ENCODE measurements at regions not wholly inside any gene's neighbourhood (a gene's known extent, or its start where the extent isn't known, plus 50 kb on each side); places are given as distances from the start of the nearest gene placed in this dataset.
"Not testable (repeated sequence)": the region's sequence is repeated elsewhere in the genome, so short reads cannot be mapped to it uniquely, and the experiment has no call there.

DNA sequence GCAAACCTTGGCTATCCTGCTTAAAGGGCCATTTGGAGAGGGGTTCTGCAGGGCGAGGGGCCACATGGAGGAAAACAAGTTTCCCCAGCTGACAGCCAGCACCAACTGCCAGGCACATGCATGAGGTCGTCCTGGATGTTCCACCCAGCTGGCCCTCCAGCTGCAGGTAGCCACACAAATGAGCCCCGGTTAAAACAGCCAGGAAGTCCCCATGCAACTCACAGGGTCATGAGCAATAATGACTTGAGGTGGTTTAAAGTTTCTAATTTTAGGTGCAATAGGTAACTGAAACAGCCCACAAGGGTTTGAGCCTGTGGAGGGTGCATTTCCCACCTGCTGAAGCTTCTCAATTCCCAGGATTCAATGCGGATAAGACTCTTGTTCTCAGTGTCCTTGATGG is 160.8 kb upstream of the CCZ1B start:
- DNase-seq; ATAC-seq; H3K9me3 ChIP-seq; H3K4me1 ChIP-seq; H3K27me3 ChIP-seq; H3K27ac ChIP-seq; H3K36me3 ChIP-seq; H3K4me3 ChIP-seq; intact Hi-C loops (cut with DNase I): not testable (repeated sequence)
- 75% methylated on average over 1 of the region's 4 CpGs for WGBS (ENCODE audit: insufficient coverage, low coverage, low lambda C conversion rate, missing lambda C conversion rate)

DNA sequence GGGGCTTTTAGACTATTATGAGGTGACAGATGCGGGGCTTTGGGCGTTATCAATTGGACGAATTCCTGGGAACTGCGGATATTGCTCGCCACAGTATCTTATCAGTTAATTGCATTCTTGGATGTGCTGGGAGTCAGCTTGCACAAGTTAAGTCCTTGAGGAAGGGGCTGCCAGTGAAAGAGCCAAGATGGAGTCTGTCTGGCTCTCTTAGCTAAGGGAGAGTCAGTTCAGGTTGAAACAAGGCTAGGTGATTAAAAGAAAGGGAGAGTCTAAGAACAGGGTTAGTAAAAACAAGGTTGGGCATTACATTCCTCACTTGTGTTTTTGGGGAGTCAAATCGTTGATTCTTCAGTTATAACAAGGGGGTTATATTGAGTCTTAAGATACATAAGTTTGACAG is 162.5 kb upstream of the CCZ1B start:
- intact Hi-C loops (cut with DNase I); H3K4me1 ChIP-seq; H3K27me3 ChIP-seq; H3K36me3 ChIP-seq; H3K4me3 ChIP-seq; ATAC-seq; H3K9me3 ChIP-seq; H3K27ac ChIP-seq; DNase-seq: not testable (repeated sequence)
- 58% methylated on average over 6 of the region's 6 CpGs for WGBS (ENCODE audit: insufficient coverage, low coverage, low lambda C conversion rate, missing lambda C conversion rate)

DNA sequence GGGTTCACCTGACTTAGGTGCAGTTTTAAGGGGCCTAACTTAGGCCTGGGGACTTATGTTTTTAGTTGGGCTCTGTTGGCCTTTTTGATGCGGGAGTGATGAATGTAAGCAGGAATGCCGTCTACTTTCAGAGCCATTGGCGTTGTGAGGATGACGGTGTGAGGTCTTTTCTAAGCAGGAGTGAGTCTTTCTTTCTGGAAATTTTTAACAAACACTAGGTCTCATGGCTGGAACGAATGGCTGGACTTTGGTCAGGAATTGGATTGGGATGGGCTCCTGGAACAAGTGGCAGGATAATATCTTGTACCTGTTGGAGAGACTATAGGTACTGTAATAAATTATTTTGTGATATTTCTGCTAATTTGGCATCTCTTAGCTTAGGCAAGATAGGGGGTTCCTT is 163.9 kb upstream of the CCZ1B start:
- WGBS (ENCODE audit: insufficient coverage, low coverage, low lambda C conversion rate, missing lambda C conversion rate) = 42% methylated on average over 3 of the region's 5 CpGs

DNA sequence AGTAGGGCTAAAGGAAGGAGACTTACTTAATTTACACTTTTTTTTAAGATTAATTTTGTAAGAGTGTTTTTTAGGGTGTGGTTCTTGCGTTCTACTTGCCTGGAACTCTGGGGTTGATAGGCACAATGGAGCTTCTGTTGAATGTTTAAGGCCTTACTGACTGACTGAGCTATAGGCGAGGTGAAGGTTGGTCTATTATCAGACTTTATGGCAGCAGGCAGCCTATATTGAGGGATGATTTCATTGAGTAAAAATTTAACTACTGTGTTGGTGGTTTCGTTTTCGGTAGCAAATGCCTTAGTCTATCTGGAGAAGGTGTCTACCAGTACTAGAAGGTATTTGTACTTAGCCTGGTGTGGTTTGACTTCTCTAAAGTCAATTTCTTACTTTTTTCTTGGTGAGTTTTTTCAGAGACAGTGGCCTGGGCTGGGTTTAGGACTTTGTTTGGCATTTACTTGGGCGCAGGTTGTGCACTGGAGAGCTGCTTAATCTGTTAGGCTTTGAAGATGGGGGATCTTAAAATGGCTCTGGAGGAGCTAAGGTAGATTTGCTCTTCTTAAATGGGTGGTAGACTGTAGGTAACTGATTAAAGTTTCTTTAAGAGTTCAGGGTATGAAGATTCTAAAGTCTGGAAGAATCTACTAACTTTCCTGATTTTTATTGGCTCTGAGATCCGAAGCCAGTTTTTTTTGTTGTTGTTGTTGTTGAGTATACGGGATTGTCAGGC is 164.5 kb upstream of the CCZ1B start:
- ATAC-seq; DNase-seq; H3K36me3 ChIP-seq; intact Hi-C loops (cut with DNase I); H3K4me1 ChIP-seq; H3K9me3 ChIP-seq; H3K27me3 ChIP-seq; H3K27ac ChIP-seq; H3K4me3 ChIP-seq: not testable (repeated sequence)
- WGBS (ENCODE audit: insufficient coverage, low coverage, low lambda C conversion rate, missing lambda C conversion rate) = 56% methylated on average over 7 of the region's 7 CpGs

More for the DNA sequence above, 163.9 kb upstream of the CCZ1B start:
- ATAC-seq; H3K4me1 ChIP-seq; H3K4me3 ChIP-seq; H3K27me3 ChIP-seq; H3K36me3 ChIP-seq; H3K27ac ChIP-seq; H3K9me3 ChIP-seq; intact Hi-C loops (cut with DNase I); DNase-seq: not testable (repeated sequence)

DNA sequence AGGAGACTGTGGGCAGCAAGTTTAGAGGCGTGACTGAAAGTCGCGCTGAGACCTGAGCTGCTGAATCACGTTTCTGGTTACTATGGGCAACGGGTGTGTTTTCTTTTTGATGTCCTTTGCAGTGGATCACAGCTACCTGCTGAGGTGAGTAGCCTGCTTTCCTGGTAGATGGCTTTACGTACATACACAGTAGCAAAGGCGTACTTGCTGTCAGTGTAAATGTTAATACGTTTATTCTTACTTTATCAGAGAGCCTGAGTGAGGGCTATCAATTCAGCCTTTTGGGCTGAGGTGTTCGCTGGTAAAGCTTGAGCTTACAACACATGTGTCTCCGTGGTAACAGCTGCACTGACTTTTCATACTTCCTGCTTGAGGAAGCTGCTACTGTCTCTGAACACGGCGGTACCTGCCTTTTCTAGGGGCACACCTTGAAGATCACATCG is 165.1 kb upstream of the CCZ1B start:
- H3K36me3 ChIP-seq; H3K27ac ChIP-seq; DNase-seq; H3K4me3 ChIP-seq; H3K27me3 ChIP-seq; H3K4me1 ChIP-seq; intact Hi-C loops (cut with DNase I); H3K9me3 ChIP-seq; ATAC-seq: not testable (repeated sequence)
- WGBS (ENCODE audit: insufficient coverage, low coverage, low lambda C conversion rate, missing lambda C conversion rate) = 12% methylated on average over 12 of the region's 13 CpGs

DNA sequence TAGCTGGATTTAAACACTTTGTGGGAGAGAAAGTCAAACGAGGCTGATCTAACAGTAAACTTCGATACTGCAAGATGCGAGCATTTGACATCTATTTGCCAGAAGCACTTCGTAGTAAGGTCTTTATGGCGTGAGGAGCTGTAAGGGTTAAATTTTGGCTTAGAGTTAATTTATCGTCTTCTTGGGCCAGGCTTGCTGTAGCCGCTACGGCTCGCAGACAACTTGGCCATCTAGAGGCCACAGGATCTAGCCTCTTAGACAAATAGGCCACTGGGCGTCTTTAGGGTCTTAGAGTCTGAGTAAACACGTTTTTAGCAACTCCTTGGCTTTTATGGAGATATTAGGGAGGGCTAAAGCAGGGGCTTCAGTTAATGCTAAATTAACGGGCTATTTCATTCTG is 165.6 kb upstream of the CCZ1B start:
- DNase-seq; ATAC-seq; H3K36me3 ChIP-seq; H3K27me3 ChIP-seq; H3K4me1 ChIP-seq; H3K4me3 ChIP-seq; H3K9me3 ChIP-seq; intact Hi-C loops (cut with DNase I); H3K27ac ChIP-seq: not testable (repeated sequence)
- WGBS (ENCODE audit: insufficient coverage, low coverage, low lambda C conversion rate, missing lambda C conversion rate) = 27% methylated on average over 11 of the region's 12 CpGs

DNA sequence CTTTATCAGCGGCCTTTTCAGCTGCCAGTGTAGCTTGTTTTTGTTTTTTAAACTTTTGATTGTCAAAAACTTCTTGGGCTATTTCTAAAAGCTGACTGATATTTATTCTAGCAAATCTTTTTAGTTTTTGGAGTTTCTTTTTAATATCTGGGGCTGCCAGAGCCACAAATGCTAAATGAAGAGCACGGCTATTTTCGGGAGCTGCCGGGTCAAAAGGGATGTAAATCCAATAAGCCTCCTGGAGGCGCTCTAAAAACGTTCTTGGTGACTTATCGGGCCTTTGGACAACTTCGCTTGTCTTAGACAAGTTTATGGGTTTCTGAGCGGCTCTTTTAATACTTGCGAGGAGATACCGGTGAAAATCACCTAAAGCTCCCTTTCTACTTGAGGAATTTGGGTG is 166.1 kb upstream of the CCZ1B start:
- ATAC-seq; H3K27me3 ChIP-seq; H3K9me3 ChIP-seq; H3K4me3 ChIP-seq; intact Hi-C loops (cut with DNase I); H3K36me3 ChIP-seq; H3K27ac ChIP-seq; DNase-seq; H3K4me1 ChIP-seq: not testable (repeated sequence)
- 70% methylated on average over 11 of the region's 11 CpGs for WGBS (ENCODE audit: insufficient coverage, low coverage, low lambda C conversion rate, missing lambda C conversion rate)

DNA sequence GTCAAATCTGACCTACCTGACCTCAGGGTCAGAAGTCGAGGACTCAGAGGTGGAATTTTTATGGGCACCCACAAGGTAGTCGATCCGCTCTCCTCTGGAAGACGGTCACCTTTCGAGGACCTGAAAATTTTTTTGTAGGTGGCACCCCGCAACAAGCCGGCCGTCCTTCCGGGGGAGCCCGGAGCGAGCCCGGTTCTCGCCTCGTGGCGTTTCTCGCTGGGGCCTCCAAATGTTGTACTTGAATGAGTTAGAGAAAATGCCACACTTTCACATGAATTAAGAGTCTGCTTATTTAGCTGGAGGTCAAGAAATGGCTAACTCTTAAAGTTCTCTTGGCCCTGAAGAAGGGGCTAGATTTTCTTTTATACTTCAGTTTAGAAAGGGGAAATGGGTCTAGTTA is 169.0 kb upstream of the CCZ1B start:
- not testable (repeated sequence) for H3K4me1 ChIP-seq
- 81% methylated on average over 5 of the region's 16 CpGs for WGBS (ENCODE audit: insufficient coverage, low coverage, low lambda C conversion rate, missing lambda C conversion rate)

DNA sequence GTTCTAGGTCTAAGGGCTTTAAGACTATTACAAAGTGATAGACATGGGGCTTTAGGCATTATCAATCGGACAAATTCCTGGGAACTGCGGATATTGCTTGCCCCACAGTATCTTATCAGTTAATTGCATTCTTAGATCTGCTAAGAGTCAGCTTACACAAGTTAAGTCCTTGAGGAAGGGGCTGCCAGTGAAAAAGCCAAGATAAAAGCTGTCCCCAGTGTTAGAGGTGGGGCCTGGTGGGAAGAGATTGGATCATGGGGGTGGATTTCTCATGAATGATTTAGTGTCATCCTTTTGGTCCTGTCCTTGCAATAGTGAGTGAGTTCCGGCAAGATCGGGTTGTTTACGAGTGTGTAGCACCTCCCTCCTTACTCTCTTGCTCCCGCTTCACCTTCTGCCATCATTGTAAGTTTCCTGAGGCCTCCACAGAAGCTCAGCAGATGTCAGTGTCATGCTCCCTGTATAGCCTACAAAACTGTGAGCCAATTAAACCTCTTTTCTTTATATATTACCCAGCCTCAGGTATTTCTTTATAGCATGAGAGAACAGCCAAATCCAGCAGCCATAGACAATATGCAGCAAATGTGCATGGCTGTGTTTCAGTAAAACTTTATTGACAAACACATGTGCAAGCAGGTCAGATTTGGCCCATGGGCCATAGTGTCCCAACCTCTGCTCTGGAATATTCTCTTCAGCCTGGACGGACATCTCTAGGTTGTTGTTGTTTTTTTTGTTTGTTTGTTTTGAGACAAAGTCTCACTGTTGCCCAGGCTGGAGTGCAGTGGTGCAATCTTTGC is 169.6 kb upstream of the CCZ1B start:
- intact Hi-C loops (cut with DNase I); H3K27ac ChIP-seq; H3K9me3 ChIP-seq; H3K27me3 ChIP-seq; DNase-seq; ATAC-seq; H3K36me3 ChIP-seq; H3K4me3 ChIP-seq; H3K4me1 ChIP-seq: not testable (repeated sequence)
- 52% methylated on average over 7 of the region's 7 CpGs for WGBS (ENCODE audit: insufficient coverage, low coverage, low lambda C conversion rate, missing lambda C conversion rate)

More for the DNA sequence above, 169.0 kb upstream of the CCZ1B start:
- DNase-seq; H3K27ac ChIP-seq; H3K9me3 ChIP-seq; H3K27me3 ChIP-seq; intact Hi-C loops (cut with DNase I); H3K4me3 ChIP-seq; H3K36me3 ChIP-seq; ATAC-seq: not testable (repeated sequence)

DNA sequence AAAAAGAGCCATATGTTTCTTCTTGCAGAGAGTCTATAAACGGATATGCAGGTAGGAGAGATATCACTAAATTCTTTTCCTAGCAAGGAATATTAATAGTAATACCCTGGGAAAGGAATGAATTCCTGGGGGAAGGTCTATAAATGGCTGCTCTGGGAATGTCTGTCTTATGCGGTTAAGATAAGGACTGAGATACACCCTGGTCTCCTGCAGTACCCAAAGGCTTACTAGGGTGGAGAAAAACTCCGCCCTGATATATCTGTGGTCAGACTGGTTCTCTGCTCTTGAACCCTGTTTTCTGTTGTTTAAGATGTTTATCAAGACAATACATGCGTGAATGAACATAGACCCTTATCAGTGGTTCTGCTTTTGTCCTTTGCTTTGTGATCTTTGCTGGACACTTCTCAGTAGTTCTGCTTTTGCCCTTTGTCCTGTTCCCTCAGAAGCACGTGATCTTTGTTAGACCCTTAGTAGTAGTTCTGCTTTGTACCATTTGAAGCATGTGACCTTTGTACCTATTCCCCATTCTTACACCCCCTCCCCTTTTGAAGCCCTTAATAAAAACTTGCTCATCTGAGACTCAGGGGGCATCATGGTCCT is 173.1 kb upstream of the CCZ1B start:
- H3K4me1 ChIP-seq; ATAC-seq; H3K36me3 ChIP-seq; H3K9me3 ChIP-seq; DNase-seq; H3K27me3 ChIP-seq; H3K4me3 ChIP-seq; intact Hi-C loops (cut with DNase I); H3K27ac ChIP-seq: not testable (repeated sequence)
- 71% methylated on average over 4 of the region's 5 CpGs for WGBS (ENCODE audit: insufficient coverage, low coverage, low lambda C conversion rate, missing lambda C conversion rate)

Measured in right lobe of liver (tissue), 6 donors.